Stimulated activated CD4-positive, alpha-beta T cell treated with anti-CD3 and anti-CD28 coated beads, Interleukin-15, amount 100 ng/mL, for 24 hours (primary cell): ENCODE measurements at regions not wholly inside any gene's neighbourhood (a gene's known extent, or its start where the extent isn't known, plus 50 kb on each side); places are given as distances from the start of the nearest gene placed in this dataset.

ENCODE experiments used
- DNase-seq: peaks from one replicate; pipeline ENCODE4 v3.0.0-alpha.2; 2020

- no peak for DNase-seq
Observed at GRCh38 chr7:45986355-45987298, 65.6 kb upstream of the IGFBP3 start.

DNA sequence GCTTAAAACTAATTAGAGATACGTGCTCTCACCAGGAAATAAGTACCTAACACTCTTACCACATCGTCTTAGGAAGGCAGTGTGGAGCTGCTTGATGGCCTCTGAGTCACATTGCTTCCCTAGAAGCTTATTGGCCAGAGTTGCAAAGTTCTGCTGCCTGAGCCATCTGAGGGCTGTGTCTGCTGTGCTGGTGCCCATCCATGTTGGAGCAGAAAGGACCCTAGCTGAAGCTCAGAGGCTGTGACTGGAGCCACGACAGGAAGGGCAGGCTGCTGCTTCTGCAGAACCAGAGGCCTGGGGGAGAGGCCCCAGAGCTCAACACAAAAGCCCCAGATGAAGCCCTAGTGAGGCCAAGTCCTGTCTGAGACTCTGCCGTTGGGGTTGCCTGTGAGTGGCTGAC lies 64.8 kb upstream of the IGFBP3 start:
- DNase-seq = no peak

- no peak for DNase-seq
Observed at GRCh38 chr7:45984386-45985295, 63.6 kb upstream of the IGFBP3 start.

DNA sequence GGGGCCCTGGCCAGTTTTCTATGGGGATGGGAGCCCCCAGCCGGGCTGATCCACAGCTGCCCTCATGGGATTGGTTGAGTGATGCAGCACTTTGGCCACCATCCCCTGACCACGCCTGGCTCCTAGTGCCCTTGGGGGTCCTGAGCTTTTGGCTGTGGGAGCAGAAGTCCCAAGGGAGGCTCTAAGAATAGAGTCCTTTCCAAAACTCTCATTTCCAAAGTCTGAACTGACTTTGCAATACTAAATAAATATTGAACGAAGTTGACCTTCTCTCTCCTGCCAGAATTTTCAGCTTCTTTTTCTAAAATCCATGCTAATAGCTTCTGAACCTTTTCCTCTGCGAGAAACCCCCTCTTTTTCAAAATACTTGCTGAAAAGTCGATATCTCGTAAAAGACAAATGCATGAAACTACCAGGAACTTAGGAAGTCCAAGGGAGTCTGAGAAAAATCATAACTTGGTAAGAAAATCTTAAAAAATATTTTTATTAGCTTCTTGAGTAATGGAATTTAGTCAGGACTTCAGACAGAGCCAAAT lies 62.7 kb upstream of the IGFBP3 start:
- no peak for DNase-seq

- DNase-seq = no peak
Observed at GRCh38 chr7:45982907-45983719, 62.0 kb upstream of the IGFBP3 start.

GRCh38 chr7:45982132-45982531 lies 61.1 kb upstream of the IGFBP3 start:
- no peak for DNase-seq

DNA sequence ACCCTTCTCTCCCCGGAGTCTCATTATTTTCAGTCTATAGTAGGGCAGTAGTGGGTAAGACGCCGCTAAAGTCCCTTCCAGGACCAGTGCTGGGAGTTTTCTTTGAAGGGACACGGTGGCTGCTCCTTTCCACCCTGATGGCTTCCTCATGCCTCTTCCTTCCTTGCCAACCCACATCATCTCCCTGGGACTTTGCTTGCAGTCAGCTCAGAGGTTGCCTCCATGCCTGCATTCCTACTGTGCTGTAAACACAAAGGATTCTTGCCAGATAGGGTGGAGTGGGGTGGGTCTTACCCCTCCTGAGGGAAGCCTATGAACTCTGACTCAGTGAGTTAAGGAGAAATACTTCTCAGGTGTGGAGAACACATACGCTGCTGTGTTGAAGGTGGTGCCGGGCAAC lies 59.9 kb upstream of the IGFBP3 start:
- no peak for DNase-seq

- DNase-seq = no peak
Observed at GRCh38 chr7:45980181-45980905, 59.3 kb upstream of the IGFBP3 start.

- no peak for DNase-seq
Observed at GRCh38 chr7:45979275-45980180, 58.5 kb upstream of the IGFBP3 start.

- DNase-seq = no peak
Observed at GRCh38 chr7:45978731-45979211, 57.7 kb upstream of the IGFBP3 start.

DNA sequence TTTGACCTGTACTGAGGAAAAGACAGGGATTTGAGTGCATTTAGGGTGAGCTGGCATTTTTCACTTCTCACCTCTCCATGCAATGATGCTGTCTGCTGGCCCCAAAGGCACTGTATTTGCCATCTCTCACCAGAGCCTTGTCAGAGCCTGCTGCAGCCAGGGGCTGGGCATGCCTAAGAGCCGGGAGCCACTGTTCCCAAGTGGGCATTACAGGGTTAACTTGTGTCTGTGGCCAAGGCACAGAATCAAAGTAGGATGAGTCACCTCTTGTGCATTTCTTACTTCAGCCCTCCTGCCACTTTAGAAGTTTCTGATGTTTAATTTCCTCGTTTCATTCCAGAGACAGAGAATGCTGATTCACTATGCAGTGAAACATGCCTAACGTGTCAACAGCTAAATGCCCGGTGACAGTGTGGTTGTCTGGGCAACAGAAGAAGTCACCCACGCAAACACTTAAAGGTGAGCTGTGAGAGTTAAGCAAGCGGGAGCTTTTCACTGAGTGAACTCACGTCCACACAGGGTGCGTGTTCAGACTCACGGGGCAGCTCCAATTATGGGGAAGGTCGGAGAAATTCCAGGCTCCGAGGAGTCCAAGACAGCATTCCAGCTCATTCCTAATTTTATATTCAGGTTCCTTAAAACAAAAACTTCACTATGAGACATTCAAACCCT lies 57.1 kb upstream of the IGFBP3 start:
- DNase-seq = peak; percentile 20

GRCh38 chr7:45977256-45977780 lies 56.2 kb upstream of the IGFBP3 start:
- no peak for DNase-seq

- DNase-seq = no peak
Observed at GRCh38 chr7:45976485-45976856, 55.4 kb upstream of the IGFBP3 start.

DNA sequence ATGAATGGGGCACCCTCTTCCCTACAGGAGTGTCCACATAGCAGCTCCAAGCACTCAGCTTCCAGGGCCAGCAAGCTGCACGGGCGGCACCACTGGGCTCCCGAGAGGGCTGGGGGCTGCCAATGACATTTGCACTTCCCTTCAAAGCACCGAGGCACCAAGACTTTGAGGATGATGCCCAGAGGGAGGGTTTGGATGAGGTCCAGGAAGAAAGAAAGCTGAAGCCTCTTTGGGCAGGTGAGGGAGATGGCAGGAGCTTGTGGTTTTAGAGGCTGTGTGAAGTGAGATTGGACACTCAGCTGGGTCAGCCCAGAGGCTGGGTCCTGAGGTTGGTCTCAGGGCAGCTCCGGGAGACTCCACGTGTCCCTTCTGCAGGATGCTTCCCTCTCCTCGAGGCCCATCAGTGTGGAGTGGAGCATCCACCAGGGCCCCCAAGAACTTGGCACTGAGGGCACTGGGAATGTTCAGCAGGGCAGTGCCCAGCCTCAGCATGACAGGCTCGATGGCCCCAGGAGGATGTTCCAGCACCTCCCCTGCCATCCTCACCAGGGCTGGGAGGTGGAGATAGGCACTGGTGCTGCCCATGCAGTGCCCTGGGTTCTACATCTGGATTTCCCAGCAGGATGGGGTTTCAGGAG lies 54.9 kb upstream of the IGFBP3 start:
- DNase-seq = no peak

- no peak for DNase-seq
Observed at GRCh38 chr7:45975367-45975766, 54.3 kb upstream of the IGFBP3 start.

GRCh38 chr7:45974540-45975360 lies 53.7 kb upstream of the IGFBP3 start:
- DNase-seq = no peak

DNA sequence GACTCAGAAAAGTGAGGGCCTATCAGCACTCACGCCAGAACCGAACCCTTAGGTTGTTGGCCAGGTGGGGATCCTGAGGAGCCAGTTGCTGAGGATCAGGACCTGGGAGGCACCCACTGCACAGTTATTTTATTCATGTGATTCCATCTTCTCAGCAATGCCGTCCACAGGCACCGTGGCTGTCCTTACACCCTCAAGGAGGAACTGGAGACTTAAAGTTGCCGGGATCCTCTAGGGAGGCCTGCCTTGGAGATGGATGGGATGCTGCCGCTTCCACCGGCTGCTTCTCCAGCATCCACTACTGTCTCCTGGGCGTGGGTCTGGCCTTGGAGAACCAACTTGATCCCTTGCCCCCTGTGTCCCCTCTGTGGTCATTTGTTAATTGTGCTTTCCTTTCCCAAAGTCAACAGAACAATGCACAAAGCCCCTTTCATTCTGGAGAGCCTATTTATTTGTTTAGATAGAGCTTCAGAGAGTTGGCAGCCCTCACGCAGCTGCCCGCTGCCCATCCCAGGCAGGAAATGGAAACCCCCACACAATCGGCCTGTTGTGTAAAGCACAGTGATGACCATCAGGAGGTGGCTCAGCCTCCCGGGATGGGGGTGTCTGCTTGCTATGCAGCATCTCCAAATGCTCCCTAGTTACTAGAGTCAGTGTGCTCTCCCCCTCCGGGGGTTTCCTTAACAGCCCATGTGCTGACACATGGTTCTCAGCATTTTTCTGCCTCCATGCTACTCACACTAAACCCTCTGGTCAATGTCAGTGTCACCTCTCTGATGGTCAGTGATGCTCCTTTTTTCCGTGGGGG lies 52.9 kb upstream of the IGFBP3 start:
- no peak for DNase-seq
